CD4-positive, alpha-beta T cell treated with Interleukin-4 for 4 hours (primary cell): ENCODE measurements at regions not wholly inside any gene's neighbourhood (a gene's known extent, or its start where the extent isn't known, plus 50 kb on each side); places are given as distances from the start of the nearest gene placed in this dataset.
"Not testable (repeated sequence)": the region's sequence is repeated elsewhere in the genome, so short reads cannot be mapped to it uniquely, and the experiment has no call there.

Experiments used
- DNase-seq: peaks from one replicate; pipeline ENCODE4 v3.0.0-alpha.2; 2020

DNA sequence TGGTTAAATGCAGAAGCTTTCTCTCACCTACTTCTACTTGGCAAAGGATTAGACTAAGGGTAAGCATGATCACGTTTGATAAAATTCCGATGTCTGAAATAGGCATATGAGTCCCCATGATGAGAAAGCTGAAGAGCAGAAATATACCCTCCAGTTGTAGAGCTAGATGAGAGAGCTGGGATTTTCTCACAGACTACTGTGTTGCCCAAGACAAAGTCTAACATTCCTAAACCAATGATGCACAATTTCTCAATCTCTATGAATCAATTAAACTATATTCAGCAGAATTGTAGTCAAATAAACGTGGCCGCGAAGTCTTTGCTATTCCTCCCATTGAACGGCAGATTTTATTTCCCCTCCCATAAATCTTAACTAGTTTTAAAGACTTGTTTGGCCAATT is 699.2 kb downstream of the KCNT2 start:
- no peak for DNase-seq

GRCh38 chr1:195908121-195908520 is 700.1 kb downstream of the KCNT2 start:
- DNase-seq = no peak

- DNase-seq = no peak
Measured at GRCh38 chr1:195903203-195903602, 705.0 kb downstream of the KCNT2 start.

DNA sequence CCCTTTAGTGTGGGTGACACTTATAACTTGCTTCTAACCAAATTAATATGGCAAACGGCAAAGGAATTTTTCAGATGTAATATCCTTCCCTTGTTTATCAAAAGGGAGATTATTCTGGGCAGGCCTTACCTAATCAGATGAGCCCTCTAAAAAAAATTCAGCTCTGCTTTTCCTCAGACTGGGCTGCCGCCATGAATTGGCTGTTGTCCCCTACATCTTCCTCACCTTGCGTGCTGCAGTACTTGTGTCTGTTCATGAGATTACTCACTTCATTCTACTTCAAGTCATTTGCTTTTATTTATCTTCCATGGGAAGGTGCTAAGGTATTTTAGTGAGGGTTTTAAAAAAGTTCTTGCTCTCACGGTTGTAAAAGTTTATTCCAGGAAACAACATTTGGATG is 705.5 kb downstream of the KCNT2 start:
- no peak for DNase-seq

GRCh38 chr1:195899762-195900352 is 708.4 kb downstream of the KCNT2 start:
- DNase-seq = no peak

DNA sequence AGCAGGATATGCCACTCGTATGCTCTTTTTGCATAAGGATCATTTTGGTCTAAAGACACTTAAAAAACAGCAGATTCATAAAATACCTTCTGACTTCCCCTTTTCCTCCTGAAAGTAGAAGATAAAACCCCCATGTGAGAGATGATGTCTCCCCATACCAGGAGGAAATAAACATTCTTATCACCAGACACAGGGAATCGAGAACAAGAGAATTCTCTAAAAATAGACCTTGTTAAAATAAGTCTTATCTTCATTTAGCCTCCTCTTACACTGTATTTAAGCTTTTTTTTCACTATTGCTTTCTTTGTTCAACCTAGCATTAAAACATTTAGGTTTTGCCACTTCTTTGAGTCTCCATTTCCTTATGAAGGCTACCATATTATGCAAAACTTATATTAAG is 709.3 kb downstream of the KCNT2 start:
- DNase-seq = no peak

DNA sequence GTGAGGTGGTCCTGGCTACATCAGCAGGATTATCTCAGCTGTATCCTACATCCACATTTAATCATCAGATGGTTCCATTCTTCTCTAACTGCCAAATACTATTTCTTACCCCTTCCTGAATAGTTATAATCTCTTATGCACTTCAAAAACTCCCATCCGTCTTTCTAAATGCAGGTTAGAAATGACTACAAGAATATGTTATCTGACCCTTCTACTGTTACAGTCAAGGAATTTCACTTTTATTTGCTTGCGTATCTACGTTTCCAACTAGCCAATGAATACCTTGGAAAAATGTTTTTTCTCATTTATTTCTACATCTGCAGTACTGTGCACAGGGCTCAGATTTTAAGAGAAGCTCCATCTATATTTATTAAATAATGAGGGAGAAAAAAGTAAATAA is 709.9 kb downstream of the KCNT2 start:
- no peak for DNase-seq

DNA sequence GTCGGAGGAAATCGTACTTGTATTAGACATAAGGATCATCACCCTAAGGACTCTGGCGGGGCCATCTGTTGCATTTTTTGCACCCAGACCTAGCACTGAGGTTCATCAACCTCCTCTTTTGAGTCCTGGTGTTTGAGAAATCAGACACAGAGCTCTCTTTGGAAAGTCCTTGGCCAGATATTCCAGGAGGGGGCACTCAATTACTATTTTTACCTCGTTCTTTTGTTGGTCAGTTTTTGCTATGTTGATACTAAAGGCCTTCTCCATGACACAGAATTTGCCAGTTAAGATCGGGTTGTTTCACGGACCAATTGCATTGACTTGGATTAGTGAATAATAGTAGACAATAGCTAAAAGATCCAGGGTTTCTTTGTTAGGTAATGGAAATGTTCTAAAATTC is 711.2 kb downstream of the KCNT2 start:
- DNase-seq = no peak

GRCh38 chr1:195894411-195894810 is 713.8 kb downstream of the KCNT2 start:
- DNase-seq = no peak

- no peak for DNase-seq
Measured at GRCh38 chr1:195886000-195886399, 722.2 kb downstream of the KCNT2 start.

DNA sequence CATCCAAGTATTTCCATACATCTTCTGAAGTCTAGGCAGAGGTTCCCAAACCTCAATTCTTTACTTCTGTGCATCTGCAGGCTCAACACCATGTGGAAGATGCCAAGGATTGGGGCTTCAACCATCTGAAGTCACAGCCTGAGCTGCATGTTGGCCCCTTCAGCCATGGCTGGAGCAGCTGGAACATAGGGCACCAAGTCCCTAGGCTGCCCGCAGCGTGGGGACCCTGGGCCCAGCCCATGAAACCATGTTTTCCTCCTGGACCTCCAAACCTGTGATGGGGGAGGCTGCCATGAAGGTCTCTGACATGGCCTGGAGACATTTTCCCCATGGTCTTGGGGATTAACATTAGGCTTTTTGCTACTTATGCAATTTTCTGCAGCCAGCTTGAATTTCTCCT is 729.8 kb downstream of the KCNT2 start:
- no peak for DNase-seq

DNA sequence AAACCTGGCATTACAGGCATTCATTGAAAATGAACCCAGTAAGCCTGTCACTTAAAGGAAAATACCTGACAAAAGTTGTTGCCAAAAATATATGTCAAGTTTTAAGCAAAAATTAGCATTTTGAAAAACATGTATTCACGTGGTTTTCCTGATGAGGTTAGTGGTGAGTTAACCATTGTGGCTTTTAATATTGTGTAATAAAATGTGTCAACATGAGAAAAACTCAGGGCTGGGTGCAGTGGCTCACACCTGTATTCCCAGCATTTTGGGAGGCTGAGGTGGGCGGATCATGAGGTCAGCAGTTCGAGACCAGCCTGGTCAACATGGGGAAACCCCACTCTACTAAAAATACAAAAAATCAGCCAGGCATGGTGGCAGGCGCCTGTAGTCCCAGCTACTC is 731.4 kb downstream of the KCNT2 start:
- DNase-seq = no peak

DNA sequence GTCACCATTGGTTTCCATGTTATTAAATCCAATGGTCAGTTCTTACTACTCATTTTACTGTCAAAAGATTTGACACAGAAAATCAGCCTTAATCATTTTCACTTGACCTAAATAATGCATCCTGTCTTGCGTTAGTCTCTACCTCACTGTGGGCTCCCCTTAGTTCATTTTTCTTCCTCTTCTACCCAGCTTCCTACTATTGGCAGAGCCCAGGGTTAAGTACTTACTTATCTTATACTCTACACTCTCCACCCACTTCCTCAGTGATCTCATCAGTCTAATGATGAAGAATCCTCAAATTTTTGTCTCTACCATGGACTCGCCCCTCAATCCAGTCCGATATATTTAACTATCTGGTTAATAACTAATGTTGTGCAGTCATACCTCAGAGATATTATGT is 735.9 kb downstream of the KCNT2 start:
- DNase-seq = no peak

GRCh38 chr1:195867638-195868037 is 740.6 kb downstream of the KCNT2 start:
- no peak for DNase-seq

DNA sequence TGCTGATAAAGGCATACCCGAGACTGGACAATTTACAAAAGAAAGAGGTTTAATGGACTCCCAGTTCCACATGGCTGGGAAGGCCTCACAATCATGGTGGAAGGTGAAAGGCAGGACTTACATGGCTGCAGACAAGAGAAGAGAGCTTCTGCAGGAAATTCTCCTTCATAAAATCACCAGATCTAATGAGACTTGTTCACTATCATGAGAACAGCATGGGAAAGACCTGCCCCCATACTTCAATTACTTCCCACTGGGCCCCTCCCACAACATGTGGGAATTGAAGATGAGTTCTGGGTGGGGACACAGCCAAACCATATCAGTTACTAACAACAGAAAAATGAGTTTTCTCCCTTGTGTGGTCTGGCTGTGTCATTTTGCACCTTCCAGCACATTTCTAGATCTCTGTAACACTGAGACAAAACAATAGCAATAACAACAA is 741.4 kb downstream of the KCNT2 start:
- DNase-seq = no peak

GRCh38 chr1:195866091-195866780 is 742.0 kb downstream of the KCNT2 start:
- no peak for DNase-seq

- DNase-seq = no peak
Measured at GRCh38 chr1:195851804-195852203, 756.4 kb downstream of the KCNT2 start.

- DNase-seq = no peak
Measured at GRCh38 chr1:195851016-195851601, 757.1 kb downstream of the KCNT2 start.

GRCh38 chr1:195849180-195849579 is 759.1 kb downstream of the KCNT2 start:
- no peak for DNase-seq

DNA sequence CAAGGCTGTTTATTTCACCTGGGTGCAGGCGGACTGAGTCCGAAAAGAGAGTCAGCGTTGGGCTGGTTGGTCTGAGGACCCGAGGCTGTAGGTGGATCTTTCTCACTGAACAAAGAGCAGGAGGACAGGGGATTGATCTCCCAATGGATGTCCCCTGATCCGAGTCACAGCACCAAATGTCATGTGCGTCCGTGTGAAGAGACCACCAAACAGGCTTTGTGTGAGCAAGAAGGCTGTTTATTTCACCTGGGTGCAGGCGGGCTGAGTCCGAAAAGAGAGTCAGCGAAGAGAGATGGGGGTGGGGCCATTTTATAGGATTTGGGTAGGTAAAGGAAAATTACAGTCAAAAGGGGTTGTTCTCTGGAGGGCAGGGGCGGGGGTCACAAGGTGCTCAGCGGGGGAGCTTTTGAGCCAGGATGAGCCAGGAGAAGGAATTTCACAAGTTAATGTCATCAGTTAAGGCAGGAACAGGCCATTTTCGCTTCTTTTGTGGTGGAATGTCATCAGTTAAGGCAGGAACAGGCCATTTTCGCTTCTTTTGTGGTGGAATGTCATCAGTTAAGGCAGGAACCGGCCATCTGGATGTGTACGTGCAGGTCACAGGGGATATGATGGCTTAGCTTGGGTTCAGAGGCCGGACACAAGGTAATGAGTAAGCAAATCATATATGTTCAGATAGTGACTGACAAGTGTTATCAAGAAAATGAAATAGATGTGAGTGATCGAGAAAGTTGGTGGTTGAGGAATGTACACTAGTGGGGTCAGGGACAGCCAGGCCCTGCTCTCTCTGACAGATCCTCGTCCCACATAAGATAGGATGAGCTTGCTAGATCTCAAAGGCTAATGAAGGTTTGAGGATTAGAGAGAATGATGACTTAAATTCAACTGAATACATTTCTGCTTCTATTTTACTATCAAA is 760.0 kb downstream of the KCNT2 start:
- DNase-seq = not testable (repeated sequence)

DNA sequence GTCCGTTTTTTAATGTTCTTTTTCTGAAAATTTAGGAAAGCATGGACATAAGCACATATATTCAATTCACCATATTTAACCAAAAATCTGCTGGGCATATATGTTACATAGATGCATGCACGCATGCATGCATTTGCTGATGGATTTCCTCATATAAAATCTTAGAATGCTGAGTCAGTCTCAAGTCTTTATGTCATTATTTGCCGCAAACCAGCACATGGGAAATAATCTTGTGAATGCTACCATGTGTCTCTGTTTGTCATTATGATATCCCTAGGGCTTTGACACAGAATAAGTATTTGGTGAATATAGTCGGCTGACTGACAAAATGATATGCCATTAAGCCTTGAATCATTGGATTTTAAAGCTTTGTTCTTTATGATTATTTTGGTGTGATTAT is 776.5 kb downstream of the KCNT2 start:
- DNase-seq = no peak

GRCh38 chr1:195828325-195828724 is 779.9 kb downstream of the KCNT2 start:
- no peak for DNase-seq

DNA sequence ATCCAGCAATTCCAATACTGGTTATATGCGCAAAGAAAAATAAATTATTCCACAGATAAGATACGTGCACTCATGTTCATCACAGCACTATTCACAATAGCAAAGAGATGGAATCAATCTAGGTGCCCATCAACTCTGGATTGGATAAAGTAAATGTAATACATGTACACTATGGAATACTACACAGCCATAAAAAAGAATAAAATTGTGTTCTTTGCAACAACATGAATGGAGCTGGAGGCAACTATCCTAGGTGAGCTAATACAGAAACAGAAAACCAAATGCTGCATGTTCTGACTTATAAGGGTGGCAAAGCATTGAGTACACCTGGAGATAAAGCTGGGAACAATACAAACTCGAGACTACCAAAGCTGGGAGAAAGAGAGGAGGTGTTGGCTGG is 787.3 kb downstream of the KCNT2 start:
- no peak for DNase-seq

DNA sequence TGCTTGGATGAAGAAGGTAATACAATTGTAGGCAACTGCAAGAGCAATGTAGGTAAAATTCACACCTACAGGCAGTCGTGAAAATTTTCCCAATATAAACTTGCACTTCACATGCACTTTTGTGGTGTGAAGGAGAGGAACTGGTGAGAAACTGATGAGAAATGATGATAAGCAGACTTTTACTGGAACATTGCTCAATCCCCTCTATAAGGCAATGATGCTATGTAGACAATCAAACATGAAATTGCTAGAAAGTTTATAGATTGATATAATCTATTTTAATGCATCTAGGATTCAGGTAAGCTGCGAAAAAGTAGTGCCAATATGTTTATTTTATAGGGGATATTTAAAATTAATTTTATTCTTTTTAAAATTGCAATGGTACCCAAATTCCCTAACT is 802.2 kb downstream of the KCNT2 start:
- DNase-seq = no peak
